GM19438 (cell line): ENCODE measurements at regions not wholly inside any gene's neighbourhood (a gene's known extent, or its start where the extent isn't known, plus 50 kb on each side); places are given as distances from the start of the nearest gene placed in this dataset.
"Not testable (repeated sequence)": the region's sequence is repeated elsewhere in the genome, so short reads cannot be mapped to it uniquely, and the experiment has no call there.

ENCODE experiments used
- ATAC-seq: cut with Tn5 transposase; IDR thresholded peaks from one replicate; pipeline ENCODE4 v1.9.1; 2021; ENCODE audit warnings: low read depth; ENCODE audit not compliant: unreplicated experiment

- no peak for ATAC-seq
These were observed 86.5 kb upstream of the ABCC4 start for GRCh38 chr13:95387733-95388207.

- no peak for ATAC-seq
These were observed 87.3 kb upstream of the ABCC4 start for GRCh38 chr13:95388420-95389079.

GRCh38 chr13:95391362-95391761 lies 90.1 kb upstream of the ABCC4 start:
- no peak for ATAC-seq

GRCh38 chr13:95391785-95392184 lies 90.5 kb upstream of the ABCC4 start:
- no peak for ATAC-seq

- ATAC-seq: no peak
These were observed 91.3 kb upstream of the ABCC4 start for GRCh38 chr13:95392597-95392996.

GRCh38 chr13:95403349-95404140 lies 102.3 kb upstream of the ABCC4 start:
- peak; percentile 25 for ATAC-seq

GRCh38 chr13:95404141-95404882 lies 103.1 kb upstream of the ABCC4 start:
- ATAC-seq: peak; percentile 92

GRCh38 chr13:95406176-95406575 lies 104.9 kb upstream of the ABCC4 start:
- no peak for ATAC-seq

- no peak for ATAC-seq
These were observed 110.3 kb upstream of the ABCC4 start for GRCh38 chr13:95411428-95412040.

GRCh38 chr13:95418946-95419345 lies 117.7 kb upstream of the ABCC4 start:
- ATAC-seq: no peak

GRCh38 chr13:95420501-95420900 lies 119.2 kb upstream of the ABCC4 start:
- no peak for ATAC-seq

GRCh38 chr13:95426631-95427030 lies 125.4 kb upstream of the ABCC4 start:
- no peak for ATAC-seq

- ATAC-seq: not testable (repeated sequence)
These were observed 122.0 kb upstream of the CLDN10 start for GRCh38 chr13:95430525-95430924.

- ATAC-seq: no peak
These were observed 120.4 kb upstream of the CLDN10 start for GRCh38 chr13:95432141-95432540.

GRCh38 chr13:95433537-95433936 lies 119.0 kb upstream of the CLDN10 start:
- no peak for ATAC-seq

GRCh38 chr13:95434111-95434510 lies 118.4 kb upstream of the CLDN10 start:
- no peak for ATAC-seq

GRCh38 chr13:95437561-95437960 lies 115.0 kb upstream of the CLDN10 start:
- no peak for ATAC-seq

GRCh38 chr13:95438297-95438696 lies 114.2 kb upstream of the CLDN10 start:
- ATAC-seq: no peak

- ATAC-seq: no peak
These were observed 112.0 kb upstream of the CLDN10 start for GRCh38 chr13:95440441-95441088.

GRCh38 chr13:95441326-95441725 lies 111.2 kb upstream of the CLDN10 start:
- no peak for ATAC-seq
